ENCODE measurements at regions not wholly inside any gene's neighbourhood (a gene's known extent, or its start where the extent isn't known, plus 50 kb on each side); places are given as distances from the start of the nearest gene placed in this dataset.

GRCh38 chr10:62652114-62652513 lies 152.4 kb upstream of the ADO start:
- TF ChIP-seq CTCF (IDR thresholded peaks at IDR 0.05): no peak
- TF ChIP-seq POLR2A (IDR thresholded peaks at IDR 0.05): no peak
- TF ChIP-seq POLR2AphosphoS5 (IDR thresholded peaks at IDR 0.05; ENCODE audit: insufficient read depth in 1 of 2, low read depth in 1 of 2): no peak
